LNCaP clone FGC (cell line): ENCODE measurements at regions not wholly inside any gene's neighbourhood (a gene's known extent, or its start where the extent isn't known, plus 50 kb on each side); places are given as distances from the start of the nearest gene placed in this dataset.
"Not testable (repeated sequence)": the region's sequence is repeated elsewhere in the genome, so short reads cannot be mapped to it uniquely, and the experiment has no call there.

Source experiments
- DNase-seq: peaks from one replicate; pipeline ENCODE4 v3.0.0-alpha.2; 2011; ENCODE audit warnings: low read depth
- H3K4me3 ChIP-seq: 2 replicates; pipeline ENCODE4 v1.5.1; 2011; ENCODE audit warnings: mild to moderate bottlenecking, low read depth, low read length, control low read depth
- CTCF ChIP-seq: IDR thresholded peaks from 2 replicates; pipeline ENCODE4 v1.5.1; 2012; ENCODE audit warnings: mild to moderate bottlenecking; ENCODE audit not compliant: control insufficient read depth, insufficient read depth; ENCODE audit errors: extremely low read depth

- H3K4me3 ChIP-seq = no peak overlapping the region
- TF ChIP-seq CTCF = no peak
- DNase-seq = no peak
Observed at GRCh38 chr19:56916528-56916927, 76.0 kb upstream of the PEG3 start.

- no peak for TF ChIP-seq CTCF
- H3K4me3 ChIP-seq = no peak overlapping the region
- DNase-seq = no peak
Observed at GRCh38 chr19:56917529-56917928, 77.0 kb upstream of the PEG3 start.

GRCh38 chr19:56917998-56918397 is 77.5 kb upstream of the PEG3 start:
- no peak for TF ChIP-seq CTCF
- H3K4me3 ChIP-seq = no peak overlapping the region
- DNase-seq = peak; percentile 39

- no peak for DNase-seq
- no peak for TF ChIP-seq CTCF
- no peak overlapping the region for H3K4me3 ChIP-seq
Observed at GRCh38 chr19:56918682-56919307, 78.3 kb upstream of the PEG3 start.

- no peak for TF ChIP-seq CTCF
- no peak for DNase-seq
- no peak overlapping the region for H3K4me3 ChIP-seq
Observed at GRCh38 chr19:56919308-56919995, 78.9 kb upstream of the PEG3 start.

GRCh38 chr19:56926094-56926493 is 85.6 kb upstream of the PEG3 start:
- not testable (repeated sequence) for H3K4me3 ChIP-seq, DNase-seq

- no peak for TF ChIP-seq CTCF
- H3K4me3 ChIP-seq = no peak overlapping the region
- no peak for DNase-seq
Observed at GRCh38 chr19:56927294-56927693, 86.8 kb upstream of the PEG3 start.
